Stimulated activated effector memory CD8-positive, alpha-beta T cell treated with anti-CD3 and anti-CD28 coated beads, Interleukin-12 subunit alpha, Interleukin-12 subunit beta, amount 100 ng/mL, for 72 hours (primary cell): ENCODE measurements at regions not wholly inside any gene's neighbourhood (a gene's known extent, or its start where the extent isn't known, plus 50 kb on each side); places are given as distances from the start of the nearest gene placed in this dataset.

Source experiments
- ATAC-seq: fragments of 150-1000 bp; cut with Tn5 transposase; 2 replicates; pipeline ENCODE4 v1.10.0; 2021
- DNase-seq, 2 donors: peaks; one replicate each; pipeline ENCODE4 v3.0.0; 2021 to 2022; ENCODE audit warnings: low spot score in 2 of 2
- H3K27ac Mint-ChIP-seq: one replicate; pipeline ENCODE4 v1.8.0; 2022; ENCODE audit warnings: mild to moderate bottlenecking, mixed read lengths
- H3K36me3 Mint-ChIP-seq: one replicate; pipeline ENCODE4 v1.8.0; 2022; ENCODE audit warnings: mild to moderate bottlenecking, mixed read lengths
- H3K4me1 Mint-ChIP-seq: one replicate; pipeline ENCODE4 v1.8.0; 2022; ENCODE audit warnings: mixed read lengths
- H3K4me3 Mint-ChIP-seq: one replicate; pipeline ENCODE4 v1.8.0; 2022; ENCODE audit warnings: mild to moderate bottlenecking, mixed read lengths
- H3K9me3 Mint-ChIP-seq: one replicate; pipeline ENCODE4 v1.8.0; 2022; ENCODE audit warnings: mixed read lengths

GRCh38 chr13:111966933-111967332, 100.0 kb upstream of the SOX1 start:
- Mint-ChIP-seq H3K36me3 (no peaks in the 10 kb centered on the region), H3K4me3 (no peak overlapping the region), H3K27ac (no peak overlapping the region), H3K4me1 (no peaks in the 10 kb centered on the region), H3K9me3 (no peaks in the 10 kb centered on the region)
- ATAC-seq = no peak
- DNase-seq = no peak

GRCh38 chr13:111967572-111968201, 99.3 kb upstream of the SOX1 start:
- DNase-seq = no peak
- H3K27ac Mint-ChIP-seq = no peak overlapping the region
- no peak overlapping the region for H3K4me3 Mint-ChIP-seq
- H3K4me1 Mint-ChIP-seq = no peaks in the 10 kb centered on the region
- H3K36me3 Mint-ChIP-seq = no peaks in the 10 kb centered on the region
- H3K9me3 Mint-ChIP-seq = no peaks in the 10 kb centered on the region
- no peak for ATAC-seq

GRCh38 chr13:111968336-111969010, 98.5 kb upstream of the SOX1 start:
- no peak for ATAC-seq
- Mint-ChIP-seq H3K27ac (no peak overlapping the region), H3K9me3 (no peaks in the 10 kb centered on the region), H3K4me3 (no peak overlapping the region), H3K4me1 (no peaks in the 10 kb centered on the region), H3K36me3 (no peaks in the 10 kb centered on the region)
- no peak for DNase-seq

- H3K4me3 Mint-ChIP-seq = no peak overlapping the region
- H3K4me1 Mint-ChIP-seq = peaks cover 4% of the 10 kb centered on the region
- no peak for ATAC-seq
- H3K27ac Mint-ChIP-seq = no peak overlapping the region
- peaks cover 5% of the 10 kb centered on the region for H3K9me3 Mint-ChIP-seq
- no peaks in the 10 kb centered on the region for H3K36me3 Mint-ChIP-seq
- DNase-seq = no peak
Measured at GRCh38 chr13:111969551-111970135, 97.3 kb upstream of the SOX1 start.

GRCh38 chr13:111970494-111971141, 96.3 kb upstream of the SOX1 start:
- ATAC-seq (no peak), DNase-seq (no peak)
- Mint-ChIP-seq H3K27ac (no peak overlapping the region), H3K4me1 (peaks cover 13% of the 10 kb centered on the region), H3K36me3 (no peaks in the 10 kb centered on the region), H3K9me3 (peaks cover 13% of the 10 kb centered on the region), H3K4me3 (no peak overlapping the region)

GRCh38 chr13:111971891-111972780, 94.8 kb upstream of the SOX1 start:
- ATAC-seq (no peak), DNase-seq (no peak)
- H3K27ac Mint-ChIP-seq = no peak overlapping the region
- H3K9me3 Mint-ChIP-seq = peaks cover 13% of the 10 kb centered on the region
- no peaks in the 10 kb centered on the region for H3K36me3 Mint-ChIP-seq
- H3K4me3 Mint-ChIP-seq = no peak overlapping the region
- peaks cover 13% of the 10 kb centered on the region for H3K4me1 Mint-ChIP-seq

GRCh38 chr13:111973186-111973585, 93.8 kb upstream of the SOX1 start:
- Mint-ChIP-seq H3K36me3 (no peaks in the 10 kb centered on the region), H3K27ac (no peak overlapping the region), H3K4me3 (no peak overlapping the region), H3K9me3 (peaks cover 13% of the 10 kb centered on the region), H3K4me1 (peaks cover 13% of the 10 kb centered on the region)
- no peak for ATAC-seq
- no peak for DNase-seq

- Mint-ChIP-seq H3K4me1 (peaks cover 13% of the 10 kb centered on the region), H3K4me3 (no peak overlapping the region), H3K9me3 (peaks cover 13% of the 10 kb centered on the region), H3K36me3 (no peaks in the 10 kb centered on the region), H3K27ac (no peak overlapping the region)
- ATAC-seq (no peak), DNase-seq (no peak)
Measured at GRCh38 chr13:111973605-111974340, 93.2 kb upstream of the SOX1 start.

- H3K9me3 Mint-ChIP-seq = peaks cover 13% of the 10 kb centered on the region
- no peaks in the 10 kb centered on the region for H3K36me3 Mint-ChIP-seq
Measured at GRCh38 chr13:111974341-111974640, 92.7 kb upstream of the SOX1 start.

GRCh38 chr13:111975539-111976473, 91.1 kb upstream of the SOX1 start:
- Mint-ChIP-seq H3K36me3 (no peaks in the 10 kb centered on the region), H3K4me1 (peaks cover 13% of the 10 kb centered on the region), H3K4me3 (no peak overlapping the region), H3K27ac (no peak overlapping the region), H3K9me3 (peaks cover 13% of the 10 kb centered on the region)
- DNase-seq (no peak), ATAC-seq (no peak)

More at GRCh38 chr13:111974341-111974640, 92.7 kb upstream of the SOX1 start:
- ATAC-seq (no peak), DNase-seq (no peak)
- no peak overlapping the region for H3K27ac Mint-ChIP-seq
- H3K4me1 Mint-ChIP-seq = peaks cover 13% of the 10 kb centered on the region
- no peak overlapping the region for H3K4me3 Mint-ChIP-seq

GRCh38 chr13:111976474-111977178, 90.3 kb upstream of the SOX1 start:
- no peak overlapping the region for H3K27ac Mint-ChIP-seq
- H3K4me1 Mint-ChIP-seq = peaks cover 13% of the 10 kb centered on the region
- H3K9me3 Mint-ChIP-seq = peaks cover 13% of the 10 kb centered on the region
- DNase-seq = no peak
- no peak for ATAC-seq
- H3K36me3 Mint-ChIP-seq = no peaks in the 10 kb centered on the region
- no peak overlapping the region for H3K4me3 Mint-ChIP-seq

GRCh38 chr13:111977179-111977506, 89.8 kb upstream of the SOX1 start:
- Mint-ChIP-seq H3K9me3 (peaks cover 13% of the 10 kb centered on the region), H3K4me1 (peaks cover 13% of the 10 kb centered on the region), H3K36me3 (no peaks in the 10 kb centered on the region), H3K27ac (no peak overlapping the region), H3K4me3 (no peak overlapping the region)
- no peak for ATAC-seq
- no peak for DNase-seq

- Mint-ChIP-seq H3K27ac (no peak overlapping the region), H3K36me3 (no peaks in the 10 kb centered on the region), H3K9me3 (peaks cover 13% of the 10 kb centered on the region), H3K4me1 (peaks cover 13% of the 10 kb centered on the region), H3K4me3 (no peak overlapping the region)
- ATAC-seq (no peak), DNase-seq (no peak)
Measured at GRCh38 chr13:111978546-111978945, 88.4 kb upstream of the SOX1 start.
